Panc1 (cell line): ENCODE measurements at regions not wholly inside any gene's neighbourhood (a gene's known extent, or its start where the extent isn't known, plus 50 kb on each side); places are given as distances from the start of the nearest gene placed in this dataset.

Experiments used
- ATAC-seq: fragments of 200-7000 bp; cut with Tn5 transposase; 2 replicates; pipeline ENCODE4 v1.9.1; 2020; ENCODE audit warnings: mild to moderate bottlenecking, moderate library complexity
- BruUV-seq: library from RNA; stranded (reverse); fragments of 400-500 nt; replicated peaks from 2 replicates; lab custom pipeline; 2021; lab: Mats Ljungman, UMichigan
- CTCF ChIA-PET: fragments of 300-600 bp; sonication (Branson Sonifier 250); formaldehyde crosslinking; loops from one replicate; lab custom pipeline; 2022; ENCODE audit warnings: antibody characterized with exemption; lab: Charles Lee
- POLR2A ChIA-PET: fragments of 300-600 bp; sonication (Branson Sonifier 250); formaldehyde crosslinking; loops from one replicate; lab custom pipeline; 2022; ENCODE audit warnings: antibody characterized with exemption; lab: Charles Lee
- DNase-seq: peaks from one replicate; pipeline ENCODE4 v3.0.0-alpha.2; 2010; ENCODE audit warnings: low read depth, low spot score
- H3K27ac ChIP-seq: 2 replicates; pipeline ENCODE4 v1.5.1; 2011; ENCODE audit warnings: mild to moderate bottlenecking, low read length, inconsistent platforms
- H3K27me3 ChIP-seq: fragments of 200-500 bp; sonication (Bioruptor generic); 2 replicates; pipeline ENCODE4 v1.6.0; 2014; ENCODE audit warnings: low read length, inconsistent platforms; ENCODE audit not compliant: control insufficient read depth, insufficient read depth
- H3K36me3 ChIP-seq: fragments of 200-500 bp; sonication (Bioruptor generic); 2 replicates; pipeline ENCODE4 v1.5.1; 2014; ENCODE audit warnings: inconsistent platforms, mild to moderate bottlenecking, low read length, moderate library complexity; ENCODE audit not compliant: control insufficient read depth, insufficient read depth
- H3K4me1 ChIP-seq: 2 replicates; pipeline ENCODE4 v1.5.1; 2011; ENCODE audit warnings: inconsistent platforms, mild to moderate bottlenecking, low read length, moderate library complexity; ENCODE audit not compliant: control insufficient read depth, insufficient read depth
- H3K4me3 ChIP-seq, 2 experiments: 2 replicates each; pipeline ENCODE4 v1.5.1; 2011 to 2012; ENCODE audit warnings: low read depth in 2 of 2, low read length in 2 of 2, mild to moderate bottlenecking in 2 of 2, inconsistent platforms in 1 of 2, moderate library complexity in 1 of 2
- H3K9me3 ChIP-seq: fragments of 200-500 bp; sonication (Bioruptor generic); 2 replicates; pipeline ENCODE4 v1.5.1; 2014; ENCODE audit warnings: low read depth, mild to moderate bottlenecking, inconsistent platforms, low read length, moderate library complexity; ENCODE audit not compliant: control insufficient read depth, insufficient read depth
- POLR2AphosphoS5 ChIP-seq: IDR thresholded peaks from 2 replicates; pipeline ENCODE4 v1.6.1; 2012; ENCODE audit warnings: mild to moderate bottlenecking, low read depth, low read length, moderate library complexity
- REST ChIP-seq, 2 experiments: IDR thresholded peaks; 2 replicates each; pipeline ENCODE4 v1.6.1; 2011 to 2012; ENCODE audit warnings: low read depth in 2 of 2, control low read depth in 1 of 2, low read length in 1 of 2, mild to moderate bottlenecking in 1 of 2, moderate library complexity in 1 of 2; ENCODE audit not compliant: insufficient read depth in 1 of 2
- SIN3A ChIP-seq: IDR thresholded peaks from 2 replicates; pipeline ENCODE4 v1.6.1; 2012; ENCODE audit warnings: low read depth, mild to moderate bottlenecking, low read length, moderate library complexity, borderline replicate concordance; ENCODE audit not compliant: insufficient read depth
- TCF7L2 ChIP-seq: IDR thresholded peaks from 2 replicates; pipeline ENCODE4 v1.6.1; 2011; ENCODE audit warnings: mild to moderate bottlenecking, low read depth, low read length, inconsistent platforms
- in situ Hi-C: cut with HindIII; loops from 2 replicates; pipeline ENCODE4 v1.10.0; 2016; ENCODE audit warnings: low sequenced_read_pairs, low pct_unique_long_range_greater_than_20kb
- intact Hi-C: fragments of 100-400 bp; cut with micrococcal nuclease; formaldehyde crosslinking; loops from one replicate; pipeline ENCODE4 v1.10.0; 2022; ENCODE audit not compliant: unreplicated experiment
- TF ChIP-seq, protein P1 (sequence below): fragments of 450-650 bp; IDR thresholded peaks from 2 replicates; pipeline ENCODE4 v1.5.1; 2017; ENCODE audit warnings: mild to moderate bottlenecking

GRCh38 chr1:95671098-95671497 lies 437.1 kb downstream of the RWDD3 start:
- H3K9me3 ChIP-seq, result no peaks in the 10 kb centered on the region
- H3K4me3 ChIP-seq, result no peak overlapping the region
- no TSS peak for BruUV-seq
- no peak for DNase-seq
- H3K27ac ChIP-seq, result no peak overlapping the region
- in situ Hi-C loops, result no loop called here
- no peaks in the 10 kb centered on the region for H3K36me3 ChIP-seq
- no peak for TF ChIP-seq REST (IDR thresholded peaks at IDR 0.05; ENCODE audit: insufficient read depth in 1 of 2, low read depth in 2 of 2, low read length in 1 of 2)
- ChIA-PET CTCF (no interaction called here), POLR2A (no interaction called here)
- ATAC-seq, result no peak
- intact Hi-C loops, result no loop called here
- no peaks in the 10 kb centered on the region for H3K4me1 ChIP-seq
- no peaks in the 10 kb centered on the region for H3K27me3 ChIP-seq

- H3K9me3 ChIP-seq, result no peaks in the 10 kb centered on the region
- CTCF ChIA-PET, result no interaction called here
- no TSS peak for BruUV-seq
Measured at GRCh38 chr1:95679262-95679661, 445.3 kb downstream of the RWDD3 start.

More at GRCh38 chr1:95679262-95679661, 445.3 kb downstream of the RWDD3 start:
- Histone ChIP-seq H3K27me3 (no peaks in the 10 kb centered on the region), H3K27ac (no peak overlapping the region), H3K4me3 (no peak overlapping the region), H3K4me1 (no peaks in the 10 kb centered on the region), H3K36me3 (no peaks in the 10 kb centered on the region)
- in situ Hi-C loops, result no loop called here
- intact Hi-C loops, result no loop called here
- POLR2A ChIA-PET, result no interaction called here
- ATAC-seq (no peak), DNase-seq (no peak)
- TF ChIP-seq SIN3A (no peak), TCF7L2 (no peak), POLR2AphosphoS5 (no peak), REST (IDR thresholded peaks at IDR 0.05; ENCODE audit: insufficient read depth in 1 of 2, low read depth in 2 of 2, low read length in 1 of 2) (no peak)
- TF ChIP-seq, protein P1, sequence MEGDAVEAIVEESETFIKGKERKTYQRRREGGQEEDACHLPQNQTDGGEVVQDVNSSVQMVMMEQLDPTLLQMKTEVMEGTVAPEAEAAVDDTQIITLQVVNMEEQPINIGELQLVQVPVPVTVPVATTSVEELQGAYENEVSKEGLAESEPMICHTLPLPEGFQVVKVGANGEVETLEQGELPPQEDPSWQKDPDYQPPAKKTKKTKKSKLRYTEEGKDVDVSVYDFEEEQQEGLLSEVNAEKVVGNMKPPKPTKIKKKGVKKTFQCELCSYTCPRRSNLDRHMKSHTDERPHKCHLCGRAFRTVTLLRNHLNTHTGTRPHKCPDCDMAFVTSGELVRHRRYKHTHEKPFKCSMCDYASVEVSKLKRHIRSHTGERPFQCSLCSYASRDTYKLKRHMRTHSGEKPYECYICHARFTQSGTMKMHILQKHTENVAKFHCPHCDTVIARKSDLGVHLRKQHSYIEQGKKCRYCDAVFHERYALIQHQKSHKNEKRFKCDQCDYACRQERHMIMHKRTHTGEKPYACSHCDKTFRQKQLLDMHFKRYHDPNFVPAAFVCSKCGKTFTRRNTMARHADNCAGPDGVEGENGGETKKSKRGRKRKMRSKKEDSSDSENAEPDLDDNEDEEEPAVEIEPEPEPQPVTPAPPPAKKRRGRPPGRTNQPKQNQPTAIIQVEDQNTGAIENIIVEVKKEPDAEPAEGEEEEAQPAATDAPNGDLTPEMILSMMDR, result no peak
